Nucleus accumbens (tissue), 56 donors: ENCODE measurements at regions not wholly inside any gene's neighbourhood (a gene's known extent, or its start where the extent isn't known, plus 50 kb on each side); places are given as distances from the start of the nearest gene placed in this dataset.
"Not testable (repeated sequence)": the region's sequence is repeated elsewhere in the genome, so short reads cannot be mapped to it uniquely, and the experiment has no call there.

Experiments used
- DNase-seq, 56 donors: peaks; one replicate each; lab custom pipeline; 2025; lab: John Stamatoyannopoulos, UW

DNA sequence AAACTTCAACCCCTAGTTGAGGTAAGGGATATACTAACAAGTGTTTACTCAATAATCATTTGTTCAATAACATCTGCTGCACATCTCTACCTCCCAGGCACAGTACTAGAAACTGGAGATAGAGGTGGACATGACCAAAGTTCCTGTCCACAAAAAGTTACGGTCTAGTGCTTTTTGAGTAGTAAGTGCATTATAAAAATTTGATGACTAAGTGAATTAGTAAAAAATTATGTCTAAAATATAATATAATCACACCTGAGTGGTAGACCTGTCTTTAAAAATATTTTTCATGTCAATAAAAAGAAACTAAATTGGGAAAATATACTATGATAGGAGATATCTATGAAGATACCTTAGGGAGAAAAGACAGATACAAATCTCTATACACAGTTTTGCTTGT is 121.5 kb upstream of the FHIT start:
- no peak for DNase-seq

DNA sequence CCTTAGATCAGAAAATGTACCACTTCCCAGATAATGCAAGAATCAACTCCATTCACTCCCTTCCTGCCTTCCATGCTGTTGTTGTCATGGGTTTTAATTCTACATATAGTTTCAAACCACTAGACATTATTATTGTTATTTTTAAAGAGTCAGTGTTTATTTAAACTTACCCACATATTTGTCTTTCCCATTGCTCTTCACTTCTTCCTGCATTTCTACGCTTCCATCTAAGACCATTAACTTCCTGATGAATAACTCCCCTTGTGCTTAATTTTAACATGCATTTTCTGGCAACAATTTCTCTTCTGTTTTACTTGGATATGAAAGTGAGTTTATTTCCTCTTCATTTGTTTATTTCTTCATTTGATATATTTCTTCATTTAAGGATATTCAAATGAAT is 127.1 kb upstream of the FHIT start:
- DNase-seq = no peak

DNA sequence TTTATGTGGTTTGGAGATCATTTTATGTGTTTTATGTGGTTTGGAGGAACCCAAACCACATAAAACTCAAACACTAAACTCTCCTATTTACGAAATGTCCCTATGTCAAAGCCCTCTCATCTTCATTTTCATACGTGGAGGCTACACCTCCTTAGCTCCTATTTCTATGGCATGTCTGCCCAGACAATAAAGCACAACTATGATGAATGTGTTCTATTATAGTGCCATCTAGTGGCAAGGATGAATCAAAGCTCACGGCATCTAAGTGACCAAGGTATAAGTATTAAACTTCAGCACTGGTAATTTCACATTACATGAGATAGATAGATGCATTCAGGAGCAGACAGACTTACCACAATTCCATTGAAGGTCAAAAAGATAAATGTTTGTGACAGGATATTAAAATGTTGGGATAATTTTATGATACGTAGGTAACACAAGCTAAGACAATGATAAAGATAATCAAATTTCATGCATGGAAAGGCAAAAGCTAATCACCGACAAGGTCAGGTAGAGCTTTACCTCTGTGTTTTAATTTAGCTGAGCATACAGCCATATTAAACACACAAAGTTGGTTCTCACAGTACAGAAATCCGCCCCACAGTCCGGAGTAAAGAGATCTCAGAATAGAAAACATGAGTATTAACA is 130.6 kb upstream of the FHIT start:
- no peak for DNase-seq

DNA sequence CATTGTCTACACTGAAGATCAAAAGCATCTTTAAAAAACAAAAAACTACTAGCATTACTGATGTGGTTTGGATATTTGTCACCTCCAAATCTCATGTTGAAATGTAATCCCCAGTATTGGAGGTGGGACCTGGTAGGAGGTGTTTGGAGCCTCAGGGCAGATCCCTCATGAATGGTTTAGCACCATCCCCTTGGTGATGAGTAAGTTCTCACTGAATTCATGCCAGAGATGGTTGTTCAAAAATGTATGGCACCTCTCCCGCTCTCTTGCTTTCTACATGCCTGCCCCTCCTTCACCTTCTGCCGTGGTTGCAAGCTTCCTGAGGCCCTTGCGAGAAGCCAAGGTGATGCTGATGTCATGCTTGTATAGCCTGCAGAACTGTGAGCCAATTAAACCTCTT is 136.6 kb upstream of the FHIT start:
- DNase-seq = no peak

DNA sequence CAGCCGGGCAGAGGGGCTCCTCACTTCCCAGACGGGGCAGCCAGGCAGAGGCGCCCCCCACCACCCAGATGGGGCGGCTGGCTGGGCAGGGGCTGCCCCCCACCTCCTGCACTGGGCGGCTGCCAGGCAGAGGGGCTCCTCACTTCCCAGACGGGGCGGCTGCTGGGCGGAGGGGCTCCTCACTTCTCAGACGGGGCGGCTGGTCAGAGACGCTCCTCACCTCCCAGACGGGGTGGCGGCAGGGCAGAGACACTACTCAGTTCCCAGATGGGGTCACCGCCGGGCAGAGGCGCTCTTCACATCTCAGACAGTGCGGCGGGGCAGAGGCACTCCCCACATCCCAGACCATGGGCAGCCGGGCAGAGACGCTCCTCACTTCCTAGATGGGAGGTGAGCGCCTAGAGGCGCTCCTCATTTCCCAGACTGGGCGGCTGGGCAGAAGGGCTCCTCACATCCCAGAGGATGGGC is 142.3 kb upstream of the FHIT start:
- not testable (repeated sequence) for DNase-seq

DNA sequence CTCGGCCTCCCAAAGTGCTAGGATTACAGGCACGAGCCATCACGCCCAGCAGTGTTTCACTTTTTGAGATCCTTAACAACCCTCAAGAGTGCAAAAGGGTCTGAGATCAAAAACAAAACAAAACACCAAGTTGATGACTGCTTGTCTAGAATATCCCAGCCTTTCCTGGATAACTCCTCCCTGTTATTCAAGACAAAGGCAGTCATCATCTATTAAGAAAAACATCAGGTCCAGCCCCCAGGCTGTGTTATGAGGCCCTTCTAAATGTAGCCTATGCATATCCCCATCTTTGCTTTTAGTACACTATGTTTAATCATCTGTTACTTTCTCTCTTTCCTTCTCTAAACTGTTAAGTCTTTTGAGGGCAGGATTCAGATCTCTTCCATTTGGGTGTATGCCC is 150.1 kb upstream of the FHIT start:
- DNase-seq = no peak

DNA sequence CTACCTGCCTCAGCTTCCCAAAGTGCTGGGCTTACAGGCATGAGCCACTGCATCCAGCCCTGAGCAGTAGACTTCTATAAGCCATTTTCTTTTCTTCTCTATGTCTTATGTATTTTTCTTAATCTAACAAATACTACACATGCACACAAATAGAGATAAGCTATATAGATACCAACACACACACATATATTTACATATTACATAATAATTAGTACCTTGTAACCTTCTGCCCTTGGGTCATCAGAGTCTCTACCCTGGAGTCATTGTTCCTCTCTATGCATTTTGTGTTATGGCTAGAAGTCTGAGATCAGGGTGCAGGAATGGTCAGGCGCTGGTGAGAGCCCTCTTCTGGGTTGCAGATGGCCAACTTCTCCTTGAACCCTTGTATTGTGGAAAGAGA is 154.0 kb upstream of the PTPRG start:
- no peak for DNase-seq

DNA sequence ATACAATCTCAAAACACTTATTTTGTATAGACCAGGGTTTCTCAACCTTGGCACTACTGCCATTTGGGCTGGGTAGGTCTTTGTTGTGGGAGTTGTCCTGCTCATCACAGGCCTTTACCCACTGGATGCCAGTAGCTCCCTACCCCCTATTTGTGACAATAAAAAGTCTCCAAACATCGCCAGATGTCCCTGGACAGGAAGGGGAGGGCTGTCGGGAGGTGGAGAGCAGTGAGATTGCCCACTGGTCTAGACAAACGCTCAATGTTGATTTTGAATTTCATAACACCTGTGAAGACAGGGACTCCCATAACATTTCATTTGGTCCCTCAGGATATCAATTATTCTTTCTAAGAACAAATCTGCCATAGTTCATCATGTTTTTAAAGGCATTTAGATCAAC is 151.7 kb upstream of the PTPRG start:
- no peak for DNase-seq

DNA sequence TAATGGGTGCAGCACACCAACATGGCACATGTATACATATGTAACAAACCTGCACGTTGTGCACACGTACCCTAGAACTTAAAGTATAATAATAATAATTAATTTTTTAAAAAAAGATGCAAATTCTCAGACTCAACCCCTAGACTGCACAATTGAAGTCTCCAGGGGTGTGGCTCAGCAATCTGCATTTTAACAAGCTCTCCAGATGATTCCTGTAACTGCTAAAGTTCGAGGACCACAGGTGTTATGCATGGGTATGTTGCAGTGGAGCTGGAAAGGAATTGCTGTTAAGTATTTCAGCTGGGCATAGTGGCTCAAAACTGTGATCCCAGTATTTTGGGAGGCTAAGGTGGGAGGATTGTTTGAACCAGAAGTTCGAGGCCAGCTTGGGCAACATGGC is 151.0 kb upstream of the PTPRG start:
- DNase-seq = not testable (repeated sequence)

DNA sequence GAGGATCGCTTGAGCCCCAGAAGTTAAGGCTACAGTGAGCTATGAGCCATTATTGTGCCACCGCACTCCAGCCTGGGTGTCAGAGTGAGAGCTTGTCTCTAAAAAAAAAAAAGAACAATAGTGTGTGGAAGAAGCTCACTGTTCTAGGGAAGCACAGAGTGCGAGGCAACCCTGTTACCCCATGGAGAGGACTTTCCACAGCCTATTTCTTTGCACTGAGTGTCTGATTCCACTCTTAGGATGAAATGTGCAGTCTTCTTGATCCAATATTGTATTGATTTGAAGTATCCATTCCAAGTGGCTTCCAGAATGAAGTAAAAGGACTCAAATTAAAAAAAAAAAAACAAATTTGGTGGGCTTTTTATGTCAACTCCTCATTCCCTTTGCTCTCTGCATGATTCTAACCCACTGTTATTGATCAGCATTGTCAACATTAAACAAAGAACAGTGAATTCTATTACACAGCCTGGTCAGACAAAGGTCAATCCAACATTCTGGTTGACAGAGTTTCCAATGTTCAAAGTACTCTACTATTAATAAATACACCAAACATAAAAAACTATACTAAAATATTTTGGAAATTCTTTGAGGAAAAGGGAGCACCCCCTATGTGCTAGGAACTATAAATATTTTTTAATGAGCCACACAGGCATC is 150.2 kb upstream of the PTPRG start:
- no peak for DNase-seq

DNA sequence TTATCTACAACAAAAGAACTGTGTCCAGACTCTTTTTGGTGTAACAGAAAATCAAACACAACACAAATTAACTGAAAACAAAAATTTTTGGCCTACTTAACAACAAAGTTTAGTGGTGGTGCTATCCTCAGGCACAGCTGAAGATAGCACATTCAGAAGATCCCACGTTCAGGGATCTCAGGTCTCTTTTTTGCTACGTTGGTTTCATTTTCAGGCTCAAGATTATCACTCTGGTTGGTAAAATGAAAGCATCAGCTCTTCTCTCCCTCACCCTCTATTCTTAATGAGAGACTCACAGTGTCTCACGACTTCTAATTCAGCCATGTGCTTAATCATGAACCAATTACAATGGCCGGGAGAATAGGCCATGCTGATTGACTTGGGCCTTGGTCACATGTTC is 146.9 kb upstream of the PTPRG start:
- DNase-seq = no peak

DNA sequence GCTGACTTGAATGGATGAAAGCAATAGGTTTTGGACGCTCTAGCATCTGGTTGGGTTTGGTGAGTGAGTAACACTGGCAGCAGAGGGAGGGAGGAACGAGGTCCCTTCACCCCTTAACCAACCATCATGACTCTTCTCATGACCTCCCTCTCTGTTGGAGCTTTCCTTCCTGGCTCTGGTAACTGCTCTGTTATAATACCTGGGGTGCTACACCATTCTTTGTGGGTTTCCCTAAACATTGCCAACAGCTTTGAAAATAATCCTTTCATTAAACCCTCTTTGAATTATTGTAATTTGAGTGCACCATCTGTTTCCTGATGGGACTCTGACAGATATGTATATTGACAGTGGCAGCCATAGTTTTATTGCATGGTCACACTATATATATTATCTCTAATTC is 146.2 kb upstream of the PTPRG start:
- DNase-seq = no peak

DNA sequence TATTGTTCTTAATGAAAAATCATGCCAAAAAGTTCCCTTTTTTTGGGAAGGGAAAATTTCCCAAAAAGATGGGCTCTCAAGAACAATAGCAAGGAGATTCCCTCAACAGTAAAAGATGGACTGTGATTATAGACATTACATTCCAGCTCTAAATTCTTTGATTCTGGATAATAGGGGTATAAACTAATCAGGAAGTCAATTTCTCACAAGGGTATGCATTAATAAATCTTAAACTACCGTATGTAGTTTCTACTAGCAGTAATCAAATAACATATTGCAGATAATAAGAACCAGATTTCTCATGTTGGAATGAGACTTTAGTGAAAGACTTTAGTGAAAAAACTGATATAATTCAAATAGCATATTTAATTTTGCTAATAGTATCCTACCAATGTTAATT is 144.8 kb upstream of the PTPRG start:
- no peak for DNase-seq

DNA sequence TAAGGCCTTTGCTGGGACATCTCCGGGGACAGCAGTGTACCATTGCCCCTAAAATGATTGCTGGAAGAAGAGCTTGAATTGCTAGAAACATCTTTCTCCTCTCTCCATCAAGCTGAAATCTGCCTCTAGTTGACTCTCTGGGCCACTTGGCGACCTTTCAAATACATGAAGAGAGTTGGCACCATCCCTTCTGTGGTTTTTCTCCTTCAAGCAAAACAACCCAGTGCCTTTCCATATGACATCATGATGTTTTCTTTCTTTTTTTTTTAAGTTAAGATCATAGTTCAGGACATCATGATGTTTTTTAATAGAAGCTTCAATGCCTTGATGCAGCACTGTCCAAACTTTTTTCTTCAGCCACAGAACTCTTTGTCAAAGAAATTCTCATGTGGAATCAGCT is 144.0 kb upstream of the PTPRG start:
- DNase-seq = no peak

DNA sequence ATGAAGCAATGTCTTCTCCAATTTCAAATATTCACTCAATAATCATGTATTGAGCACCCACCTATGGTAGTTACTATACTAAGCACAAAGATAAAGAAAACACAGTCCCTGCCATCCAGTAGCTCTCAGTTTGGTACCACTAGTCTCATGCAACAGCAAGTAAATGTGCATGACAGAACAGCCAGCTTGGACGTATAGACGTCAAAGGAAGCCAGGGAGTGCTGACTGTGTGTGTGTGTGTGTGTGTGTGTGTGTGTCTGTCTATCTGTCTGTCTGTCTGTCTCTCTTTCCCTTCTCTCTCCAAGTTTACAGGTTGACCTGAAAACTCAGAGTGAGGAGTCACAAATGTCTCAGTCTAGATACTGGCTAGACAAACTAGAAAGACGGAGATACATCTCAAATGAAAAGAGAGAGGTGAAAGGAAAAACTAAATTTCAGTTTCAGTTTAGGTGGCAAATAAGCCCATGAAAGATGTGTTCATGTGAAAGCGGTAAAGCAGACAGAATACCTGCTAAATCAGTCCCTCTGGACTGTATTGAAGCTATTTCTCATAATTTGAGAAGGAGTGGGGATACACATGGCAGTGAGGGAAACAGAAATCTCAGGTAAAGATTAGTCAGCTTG is 141.1 kb upstream of the PTPRG start:
- DNase-seq = no peak

DNA sequence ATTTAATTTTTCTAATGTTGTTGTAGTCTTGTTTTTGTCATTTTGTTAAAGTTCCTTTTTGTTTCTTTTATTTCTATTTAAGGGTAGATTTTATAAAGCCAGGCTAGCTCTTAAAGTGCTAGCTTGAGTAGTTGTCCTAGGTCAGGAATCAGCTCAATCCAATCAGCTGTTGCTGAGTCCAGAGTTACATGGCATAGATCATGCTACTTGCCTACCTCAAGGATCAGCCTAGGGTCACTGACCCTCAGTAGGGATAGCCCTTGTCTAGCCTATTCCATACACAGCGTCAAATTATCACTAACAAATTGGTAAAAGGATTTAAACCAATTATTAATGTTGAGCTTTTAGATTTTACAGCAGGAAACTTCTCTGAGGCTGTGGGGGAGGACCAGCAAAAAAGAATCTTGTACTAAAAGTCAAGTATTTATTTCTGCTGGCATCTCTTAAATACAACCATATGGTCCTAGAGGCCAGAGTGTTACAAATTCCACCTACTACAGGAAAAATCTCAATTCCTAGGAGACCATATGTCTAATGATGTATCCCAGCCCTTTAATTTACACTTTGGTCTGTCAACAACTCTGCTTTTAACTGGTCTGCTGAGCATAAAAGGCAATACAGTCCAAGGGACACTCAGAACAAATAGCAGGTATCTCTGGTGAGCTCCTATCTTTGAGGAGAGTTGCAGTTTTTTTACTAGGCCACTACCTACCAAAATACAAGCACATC is 138.3 kb upstream of the PTPRG start:
- DNase-seq = no peak

DNA sequence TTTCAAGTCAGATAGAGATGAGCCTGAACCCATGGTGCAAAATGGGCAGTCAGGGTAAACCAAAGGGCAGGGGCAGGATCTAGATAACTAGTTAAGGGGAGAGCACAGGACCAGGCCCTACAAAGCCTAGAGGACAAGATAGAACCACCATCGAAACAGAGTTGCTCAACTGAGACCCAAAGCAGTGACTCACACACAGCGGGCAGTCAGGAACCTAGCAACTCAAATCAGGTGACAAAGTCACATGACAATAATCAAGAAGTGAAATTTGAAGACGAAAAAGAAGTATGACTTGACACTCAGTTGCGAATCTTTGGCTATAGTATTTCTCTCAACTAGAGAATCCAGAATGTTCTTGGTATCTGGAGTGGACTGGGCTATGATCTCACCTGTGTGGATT is 136.0 kb upstream of the PTPRG start:
- DNase-seq = no peak

DNA sequence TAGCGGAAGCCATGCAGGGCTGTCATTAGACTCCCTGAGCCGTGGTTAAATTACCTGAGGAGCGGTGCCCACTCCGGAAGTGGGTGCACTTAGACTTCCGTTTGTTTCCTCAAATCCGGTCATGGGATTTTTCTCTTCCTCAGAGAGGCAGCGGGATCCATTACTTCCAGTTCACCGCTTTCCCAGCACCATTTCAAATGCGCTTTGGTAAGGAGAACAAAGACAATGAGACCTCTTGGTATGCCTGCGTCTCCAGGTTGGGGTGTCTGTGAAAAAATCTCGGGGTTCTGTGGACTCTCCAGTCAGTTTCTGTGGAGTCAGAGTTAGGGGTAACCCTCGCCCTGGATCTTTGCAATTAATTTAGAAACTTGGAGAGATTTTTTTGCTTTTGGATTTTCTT is 132.3 kb upstream of the PTPRG start:
- DNase-seq = no peak

DNA sequence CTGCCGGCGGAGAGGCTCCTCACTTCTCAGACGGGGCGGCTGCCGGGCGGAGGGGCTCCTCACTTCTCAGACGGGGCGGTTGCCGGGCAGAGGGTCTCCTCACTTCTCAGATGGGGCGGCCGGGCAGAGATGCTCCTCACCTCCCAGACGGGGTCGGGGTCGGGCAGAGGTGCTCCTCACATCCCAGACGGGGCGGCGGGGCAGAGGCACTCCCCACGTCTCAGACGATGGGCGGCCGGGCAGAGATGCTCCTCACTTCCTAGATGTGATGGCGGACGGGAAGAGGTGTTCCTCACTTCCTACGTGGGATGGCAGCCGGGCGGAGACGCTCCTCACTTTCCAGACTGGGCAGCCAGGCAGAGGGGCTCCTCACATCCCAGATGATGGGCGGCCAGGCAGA is 126.5 kb upstream of the PTPRG start:
- DNase-seq = not testable (repeated sequence)

DNA sequence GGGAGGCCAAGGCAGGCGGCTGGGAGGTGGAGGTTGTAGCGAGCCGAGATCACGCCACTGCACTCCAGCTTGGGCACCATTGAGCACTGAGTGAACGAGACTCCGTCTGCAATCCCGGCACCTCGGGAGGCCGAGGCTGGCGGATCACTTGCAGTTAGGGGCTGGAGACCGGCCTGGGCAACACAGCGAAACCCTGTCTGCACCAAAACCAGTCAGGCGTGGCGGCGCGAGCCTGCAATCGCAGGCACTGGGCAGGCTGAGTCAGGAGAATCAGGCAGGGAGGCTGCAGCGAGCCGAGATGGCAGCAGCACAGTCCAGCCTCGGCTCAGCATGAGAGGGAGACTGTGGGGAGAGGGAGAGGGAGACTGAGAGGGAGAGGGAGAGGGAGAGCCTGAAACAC is 126.0 kb upstream of the PTPRG start:
- DNase-seq = not testable (repeated sequence)
